OCI-LY7 (cell line): ENCODE measurements at regions not wholly inside any gene's neighbourhood (a gene's known extent, or its start where the extent isn't known, plus 50 kb on each side); places are given as distances from the start of the nearest gene placed in this dataset.

ENCODE experiments used
- CTCF ChIP-seq: fragments of 200-600 bp; sonication (generic); conservative IDR thresholded peaks from 2 replicates; pipeline ENCODE4 v1.5.1; 2014; ENCODE audit warnings: mild to moderate bottlenecking, antibody characterized with exemption, low read length, moderate library complexity, mixed read lengths
- EZH2phosphoT487 ChIP-seq: fragments of 200-600 bp; sonication (generic); IDR thresholded peaks from 2 replicates; pipeline ENCODE4 v1.6.1; 2018; ENCODE audit warnings: low read depth, borderline replicate concordance, mild to moderate bottlenecking, mixed run types, antibody characterized with exemption, low read length, moderate library complexity, mixed read lengths

GRCh38 chr2:52064234-52064633, 1032.3 kb upstream of the NRXN1 start:
- TF ChIP-seq CTCF (no peak), EZH2phosphoT487 (no peak)
